VCaP (cell line): ENCODE measurements at regions not wholly inside any gene's neighbourhood (a gene's known extent, or its start where the extent isn't known, plus 50 kb on each side); places are given as distances from the start of the nearest gene placed in this dataset.

ENCODE experiments used
- H3K27ac ChIP-seq: fragments of 450-650 bp; 2 replicates; pipeline ENCODE4 v1.5.1; 2017
- CTCF ChIP-seq: fragments of 450-650 bp; conservative IDR thresholded peaks from 2 replicates; pipeline ENCODE4 v1.5.1; 2017; ENCODE audit warnings: mild to moderate bottlenecking, moderate library complexity

- no peak overlapping the region for H3K27ac ChIP-seq
- TF ChIP-seq CTCF: no peak
Measured at GRCh38 chr6:19976411-19977129, 139.4 kb downstream of the ID4 start.

GRCh38 chr6:19979059-19979458 is 141.9 kb downstream of the ID4 start:
- no peak for TF ChIP-seq CTCF
- no peak overlapping the region for H3K27ac ChIP-seq

GRCh38 chr6:19979986-19980385 is 142.8 kb downstream of the ID4 start:
- no peak for TF ChIP-seq CTCF
- H3K27ac ChIP-seq: no peak overlapping the region

- TF ChIP-seq CTCF: no peak
- H3K27ac ChIP-seq: no peak overlapping the region
Measured at GRCh38 chr6:19983374-19983773, 146.2 kb downstream of the ID4 start.

GRCh38 chr6:19986691-19987438 is 149.7 kb downstream of the ID4 start:
- H3K27ac ChIP-seq: no peak overlapping the region
- no peak for TF ChIP-seq CTCF

GRCh38 chr6:19988555-19988954 is 151.4 kb downstream of the ID4 start:
- no peak for TF ChIP-seq CTCF

GRCh38 chr6:19991176-19991575 is 154.0 kb downstream of the ID4 start:
- no peak overlapping the region for H3K27ac ChIP-seq
- TF ChIP-seq CTCF: no peak

More at GRCh38 chr6:19988555-19988954, 151.4 kb downstream of the ID4 start:
- H3K27ac ChIP-seq: no peak overlapping the region
